H1 (cell line): ENCODE measurements at regions not wholly inside any gene's neighbourhood (a gene's known extent, or its start where the extent isn't known, plus 50 kb on each side); places are given as distances from the start of the nearest gene placed in this dataset.

Experiments used
- CHD7 ChIP-seq: fragments of 300-600 bp; sonication (generic); IDR thresholded peaks from 2 replicates; pipeline ENCODE4 v1.7.1; 2012; ENCODE audit warnings: low read length, moderate library complexity, mild to moderate bottlenecking, inconsistent platforms; ENCODE audit not compliant: insufficient replicate concordance
- SIN3A ChIP-seq, 2 experiments: IDR thresholded peaks in 1 of 2; conservative IDR thresholded peaks in 1 of 2; 2 replicates each; pipeline ENCODE4 v1.6.1; 2011 to 2012; ENCODE audit warnings: low read length in 2 of 2, improper control_type of control experiment in 1 of 2, low read depth in 1 of 2, mild to moderate bottlenecking in 1 of 2
- SP2 ChIP-seq: IDR thresholded peaks from 2 replicates; pipeline ENCODE4 v1.6.1; 2012; ENCODE audit warnings: mild to moderate bottlenecking, low read length, inconsistent platforms
- SP4 ChIP-seq: IDR thresholded peaks from 2 replicates; pipeline ENCODE4 v1.6.1; 2012; ENCODE audit warnings: low read length, inconsistent platforms
- SRF ChIP-seq: IDR thresholded peaks from 2 replicates; pipeline ENCODE4 v1.6.1; 2011; ENCODE audit warnings: mild to moderate bottlenecking, low read depth, low read length, moderate library complexity

GRCh38 chr4:44804301-44804700 is 77.9 kb upstream of the GNPDA2 start (continued):
- TF ChIP-seq CHD7, result no peak
- TF ChIP-seq SP4, result no peak
- TF ChIP-seq SP2, result no peak
- no peak for TF ChIP-seq SIN3A (conservative IDR thresholded peaks at IDR 0.05 in 1 of 2, IDR thresholded peaks at IDR 0.05 in 1 of 2; ENCODE audit: low read depth in 1 of 2, low read length in 2 of 2)
- TF ChIP-seq SRF, result no peak
